ENCODE measurements at regions not wholly inside any gene's neighbourhood (a gene's known extent, or its start where the extent isn't known, plus 50 kb on each side); places are given as distances from the start of the nearest gene placed in this dataset.

GRCh38 chr20:50342638-50343102 lies 152.0 kb downstream of the CEBPB start:
- no peaks in the 10 kb centered on the region for H3K27me3 Mint-ChIP-seq (ENCODE audit: low read depth)
- no peak for TF ChIP-seq CTCF (conservative IDR thresholded peaks at IDR 0.05)

GRCh38 chr20:50343125-50343489 lies 152.5 kb downstream of the CEBPB start:
- DNase-seq (ENCODE audit: low read depth, low spot score): no peak
- Mint-ChIP-seq H3K4me1 (peaks cover 33% of the 10 kb centered on the region), H3K27ac (ENCODE audit: unreplicated experiment) (no peak overlapping the region), H3K36me3 (ENCODE audit: low read depth) (no peaks in the 10 kb centered on the region), H3K9me3 (no peaks in the 10 kb centered on the region), H3K4me3 (no peak overlapping the region), H3K27me3 (ENCODE audit: low read depth) (no peaks in the 10 kb centered on the region)
- TF ChIP-seq CTCF (conservative IDR thresholded peaks at IDR 0.05): no peak

More at GRCh38 chr20:50342638-50343102, 152.0 kb downstream of the CEBPB start:
- Mint-ChIP-seq H3K4me1 (peaks cover 30% of the 10 kb centered on the region), H3K4me3 (no peak overlapping the region), H3K36me3 (ENCODE audit: low read depth) (no peaks in the 10 kb centered on the region), H3K27ac (ENCODE audit: unreplicated experiment) (no peak overlapping the region), H3K9me3 (no peaks in the 10 kb centered on the region)
- no peak for DNase-seq (ENCODE audit: low read depth, low spot score)

GRCh38 chr20:50343490-50344179 lies 153.0 kb downstream of the CEBPB start:
- no peaks in the 10 kb centered on the region for H3K27me3 Mint-ChIP-seq (ENCODE audit: low read depth)

GRCh38 chr20:50344232-50345071 lies 153.8 kb downstream of the CEBPB start:
- H3K27ac Mint-ChIP-seq (ENCODE audit: unreplicated experiment): no peak overlapping the region
- peaks cover 22% of the 10 kb centered on the region for H3K4me1 Mint-ChIP-seq
- H3K27me3 Mint-ChIP-seq (ENCODE audit: low read depth): no peaks in the 10 kb centered on the region
- no peaks in the 10 kb centered on the region for H3K9me3 Mint-ChIP-seq
- no peak overlapping the region for H3K4me3 Mint-ChIP-seq
- TF ChIP-seq CTCF (conservative IDR thresholded peaks at IDR 0.05): no peak
- no peaks in the 10 kb centered on the region for H3K36me3 Mint-ChIP-seq (ENCODE audit: low read depth)
- DNase-seq (ENCODE audit: low read depth, low spot score): no peak

More at GRCh38 chr20:50343490-50344179, 153.0 kb downstream of the CEBPB start:
- no peak for DNase-seq (ENCODE audit: low read depth, low spot score)
- no peak overlapping the region for H3K27ac Mint-ChIP-seq (ENCODE audit: unreplicated experiment)
- peaks cover 28% of the 10 kb centered on the region for H3K4me1 Mint-ChIP-seq
- H3K4me3 Mint-ChIP-seq: no peak overlapping the region
- H3K36me3 Mint-ChIP-seq (ENCODE audit: low read depth): no peaks in the 10 kb centered on the region
- TF ChIP-seq CTCF (conservative IDR thresholded peaks at IDR 0.05): no peak
- no peaks in the 10 kb centered on the region for H3K9me3 Mint-ChIP-seq

GRCh38 chr20:50345712-50346373 lies 155.2 kb downstream of the CEBPB start:
- no peak for DNase-seq (ENCODE audit: low read depth, low spot score)
- H3K27ac Mint-ChIP-seq (ENCODE audit: unreplicated experiment): no peak overlapping the region
- no peaks in the 10 kb centered on the region for H3K27me3 Mint-ChIP-seq (ENCODE audit: low read depth)
- no peak for TF ChIP-seq CTCF (conservative IDR thresholded peaks at IDR 0.05)
- H3K36me3 Mint-ChIP-seq (ENCODE audit: low read depth): no peaks in the 10 kb centered on the region
- H3K9me3 Mint-ChIP-seq: no peaks in the 10 kb centered on the region
- no peak overlapping the region for H3K4me3 Mint-ChIP-seq
- H3K4me1 Mint-ChIP-seq: peaks cover 15% of the 10 kb centered on the region

Data from neural crest cell (in vitro differentiated cells).